ENCODE measurements at regions not wholly inside any gene's neighbourhood (a gene's known extent, or its start where the extent isn't known, plus 50 kb on each side); places are given as distances from the start of the nearest gene placed in this dataset.

GRCh38 chr2:221231511-221231910 lies 340.6 kb downstream of the EPHA4 start:
- Histone ChIP-seq H3K27me3 (ENCODE audit: insufficient read depth, low read depth, low read length) (no peaks in the 10 kb centered on the region), H3K4me3 (ENCODE audit: low read length) (no peak overlapping the region), H2AFZ (ENCODE audit: low read depth, low read length) (no peak overlapping the region), H3K79me2 (replicated peaks; ENCODE audit: insufficient read depth, low read length) (no peaks in the 10 kb centered on the region), H3F3A (ENCODE audit: insufficient read depth, low read length, poor library complexity, severe bottlenecking) (no peaks in the 10 kb centered on the region), H3K36me3 (ENCODE audit: insufficient read depth, low read length) (no peaks in the 10 kb centered on the region), H3K9ac (ENCODE audit: low read length) (no peak overlapping the region), H3K4me2 (ENCODE audit: low read length) (no peak overlapping the region), H3K27ac (ENCODE audit: low read length) (no peak overlapping the region), H4K20me1 (ENCODE audit: insufficient read depth) (no peaks in the 10 kb centered on the region), H3K9me2 (ENCODE audit: insufficient read depth, low read length) (no peaks in the 10 kb centered on the region), H3K9me3 (ENCODE audit: low read length) (no peaks in the 10 kb centered on the region)
- no peak for TF ChIP-seq TAF1 (IDR thresholded peaks at IDR 0.05; ENCODE audit: low read depth)
- TF ChIP-seq EP300 (conservative IDR thresholded peaks at IDR 0.05; ENCODE audit: poor library complexity, severe bottlenecking) = no peak
- TF ChIP-seq POLR2AphosphoS5 (IDR thresholded peaks at IDR 0.05) = no peak
- TF ChIP-seq MXI1 (conservative IDR thresholded peaks at IDR 0.05; ENCODE audit: poor library complexity, severe bottlenecking) = no peak
- TF ChIP-seq CTCF (IDR thresholded peaks at IDR 0.05; ENCODE audit: poor library complexity, severe bottlenecking) = no peak

GRCh38 chr2:221235941-221236340 lies 336.2 kb downstream of the EPHA4 start:
- no peaks in the 10 kb centered on the region for H3K79me2 ChIP-seq (replicated peaks; ENCODE audit: insufficient read depth, low read length)
- no peaks in the 10 kb centered on the region for H3K9me3 ChIP-seq (ENCODE audit: low read length)
- H3K4me3 ChIP-seq (ENCODE audit: low read length) = no peak overlapping the region
- H3K36me3 ChIP-seq (ENCODE audit: insufficient read depth, low read length) = no peaks in the 10 kb centered on the region
- H3K4me2 ChIP-seq (ENCODE audit: low read length) = no peak overlapping the region
- H3F3A ChIP-seq (ENCODE audit: insufficient read depth, low read length, poor library complexity, severe bottlenecking) = no peaks in the 10 kb centered on the region
- H3K27me3 ChIP-seq (ENCODE audit: insufficient read depth, low read depth, low read length) = no peaks in the 10 kb centered on the region
- H3K9me2 ChIP-seq (ENCODE audit: insufficient read depth, low read length) = no peaks in the 10 kb centered on the region
- H3K27ac ChIP-seq (ENCODE audit: low read length) = no peak overlapping the region
- no peak overlapping the region for H3K9ac ChIP-seq (ENCODE audit: low read length)
- H4K20me1 ChIP-seq (ENCODE audit: insufficient read depth) = no peaks in the 10 kb centered on the region
- no peak for TF ChIP-seq SMC3 (conservative IDR thresholded peaks at IDR 0.05; ENCODE audit: poor library complexity)
- TF ChIP-seq POLR2AphosphoS5 (IDR thresholded peaks at IDR 0.05) = no peak
- TF ChIP-seq MXI1 (conservative IDR thresholded peaks at IDR 0.05; ENCODE audit: poor library complexity, severe bottlenecking) = no peak
- no peak for TF ChIP-seq RAD21 (conservative IDR thresholded peaks at IDR 0.05)
- TF ChIP-seq CTCF (IDR thresholded peaks at IDR 0.05; ENCODE audit: poor library complexity, severe bottlenecking) = no peak
- TF ChIP-seq REST (IDR thresholded peaks at IDR 0.05; ENCODE audit: borderline replicate concordance) = no peak
- no peak for TF ChIP-seq EZH2 (IDR thresholded peaks at IDR 0.05; ENCODE audit: borderline replicate concordance, insufficient read depth, low read length, poor library complexity, severe bottlenecking)
- H2AFZ ChIP-seq (ENCODE audit: low read depth, low read length) = no peak overlapping the region
